Bronchial epithelial cell (primary cell): ENCODE measurements at regions not wholly inside any gene's neighbourhood (a gene's known extent, or its start where the extent isn't known, plus 50 kb on each side); places are given as distances from the start of the nearest gene placed in this dataset.

ENCODE experiments used
- DNase-seq: peaks from one replicate; pipeline ENCODE4 v3.0.0-alpha.2; 2010; ENCODE audit warnings: low read depth
- FAIRE-seq: peaks from 2 replicates; lab custom pipeline; 2011; peaks lifted over from hg19 to GRCh38; lab: Jason Lieb, UNC
- H3K27me3 ChIP-seq: 2 replicates; pipeline ENCODE4 v1.5.1; 2011; ENCODE audit warnings: low read length; ENCODE audit not compliant: control insufficient read depth, insufficient read depth
- H3K36me3 ChIP-seq: 2 replicates; pipeline ENCODE4 v1.5.1; 2011; ENCODE audit warnings: low read length; ENCODE audit not compliant: control insufficient read depth, insufficient read depth
- H3K4me3 ChIP-seq: 2 replicates; pipeline ENCODE4 v1.5.1; 2011; ENCODE audit warnings: mild to moderate bottlenecking, low read depth, low read length, control low read depth
- CTCF ChIP-seq: IDR thresholded peaks from 2 replicates; pipeline ENCODE4 v1.5.1; 2011; ENCODE audit warnings: mild to moderate bottlenecking, moderate library complexity, low read length, control low read depth, inconsistent platforms; ENCODE audit not compliant: insufficient read depth, severe bottlenecking

GRCh38 chr5:125882061-125882460 is 541.1 kb upstream of the GRAMD2B start:
- H3K4me3 ChIP-seq, result no peak overlapping the region
- no peak for TF ChIP-seq CTCF
- FAIRE-seq, result no peak
- no peaks in the 10 kb centered on the region for H3K27me3 ChIP-seq
- no peaks in the 10 kb centered on the region for H3K36me3 ChIP-seq
- DNase-seq, result peak; percentile 83

- TF ChIP-seq CTCF, result no peak
- no peak for FAIRE-seq
- H3K36me3 ChIP-seq, result no peaks in the 10 kb centered on the region
- peak; percentile 96 for DNase-seq
- no peak overlapping the region for H3K4me3 ChIP-seq
- H3K27me3 ChIP-seq, result no peaks in the 10 kb centered on the region
Measured at GRCh38 chr5:125883223-125883622, 540.0 kb upstream of the GRAMD2B start.

- no peak for FAIRE-seq
- Histone ChIP-seq H3K36me3 (no peaks in the 10 kb centered on the region), H3K27me3 (no peaks in the 10 kb centered on the region), H3K4me3 (no peak overlapping the region)
- DNase-seq, result no peak
- TF ChIP-seq CTCF, result no peak
Measured at GRCh38 chr5:125888358-125888757, 534.9 kb upstream of the GRAMD2B start.

GRCh38 chr5:125890511-125890931 is 532.7 kb upstream of the GRAMD2B start:
- H3K4me3 ChIP-seq, result no peak overlapping the region
- TF ChIP-seq CTCF, result no peak
- H3K36me3 ChIP-seq, result no peaks in the 10 kb centered on the region
- no peaks in the 10 kb centered on the region for H3K27me3 ChIP-seq
- FAIRE-seq (no peak), DNase-seq (peak; percentile 70)

DNA sequence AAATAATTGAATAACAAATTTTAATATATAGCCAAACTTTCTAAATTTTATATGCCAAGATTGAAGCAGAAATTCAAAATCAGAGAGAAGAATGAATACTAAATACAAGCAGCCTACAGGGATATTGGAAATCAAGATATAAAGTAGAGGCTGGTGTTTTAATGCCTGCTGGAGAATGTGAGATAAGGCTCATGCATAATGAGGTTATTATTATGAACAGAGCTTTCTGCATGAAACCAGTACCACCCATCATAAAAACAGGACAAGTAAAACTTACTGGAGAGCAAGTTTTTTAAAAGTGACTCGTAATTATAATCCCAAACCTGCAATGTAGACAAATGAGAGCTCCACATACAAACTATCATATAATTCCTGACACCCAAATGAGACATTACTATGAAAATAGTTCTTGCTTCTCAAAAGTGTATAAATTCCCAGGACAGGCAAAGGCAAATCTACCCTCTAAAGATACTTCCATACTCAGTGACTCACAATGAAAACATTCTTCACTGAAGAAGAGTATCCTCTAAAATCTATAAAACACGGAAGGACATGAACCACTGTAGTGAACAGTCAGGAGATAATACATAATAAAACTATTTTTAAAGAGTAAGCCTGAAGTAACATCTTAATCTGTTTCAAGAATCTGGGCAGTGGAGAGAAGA is 532.0 kb upstream of the GRAMD2B start:
- peak; percentile 49 for DNase-seq
- no peak for TF ChIP-seq CTCF
- FAIRE-seq, result no peak
- Histone ChIP-seq H3K36me3 (no peaks in the 10 kb centered on the region), H3K27me3 (no peaks in the 10 kb centered on the region), H3K4me3 (no peak overlapping the region)

GRCh38 chr5:125894383-125894782 is 528.8 kb upstream of the GRAMD2B start:
- FAIRE-seq, result no peak
- TF ChIP-seq CTCF, result no peak
- peak; percentile 74 for DNase-seq
- H3K27me3 ChIP-seq, result no peaks in the 10 kb centered on the region
- H3K4me3 ChIP-seq, result no peak overlapping the region
- no peaks in the 10 kb centered on the region for H3K36me3 ChIP-seq
